NCI-H1417 (cell line): ENCODE measurements at regions not wholly inside any gene's neighbourhood (a gene's known extent, or its start where the extent isn't known, plus 50 kb on each side); places are given as distances from the start of the nearest gene placed in this dataset.

ENCODE experiments used
- DNase-seq, 3 experiments: peaks; one replicate each; lab custom pipeline; 2025; lab: John Stamatoyannopoulos, UW

- no peak for DNase-seq
Observed at GRCh38 chr11:45385423-45385822, 99.3 kb upstream of the SYT13 start.

GRCh38 chr11:45384711-45385241 is 98.6 kb upstream of the SYT13 start:
- no peak for DNase-seq

GRCh38 chr11:45384016-45384415 is 97.9 kb upstream of the SYT13 start:
- no peak for DNase-seq

GRCh38 chr11:45383224-45383623 is 97.1 kb upstream of the SYT13 start:
- peak in 1 of 3 experiments; percentile 55 for DNase-seq

GRCh38 chr11:45382133-45382878 is 96.2 kb upstream of the SYT13 start:
- DNase-seq, result peak in 1 of 3 experiments; percentile 20

GRCh38 chr11:45379162-45379863 is 93.2 kb upstream of the SYT13 start:
- DNase-seq, result peak; percentile 48 to 79 (median 52)

- no peak for DNase-seq
Observed at GRCh38 chr11:45378516-45378915, 92.4 kb upstream of the SYT13 start.

- DNase-seq, result no peak
Observed at GRCh38 chr11:45374653-45375059, 88.5 kb upstream of the SYT13 start.

GRCh38 chr11:45374130-45374529 is 88.0 kb upstream of the SYT13 start:
- DNase-seq, result no peak

- DNase-seq, result no peak
Observed at GRCh38 chr11:45373506-45374035, 87.4 kb upstream of the SYT13 start.

GRCh38 chr11:45372414-45372813 is 86.3 kb upstream of the SYT13 start:
- DNase-seq, result peak in 1 of 3 experiments; percentile 38

- DNase-seq, result peak; percentile 77 to 93 (median 89)
Observed at GRCh38 chr11:45371251-45372115, 85.3 kb upstream of the SYT13 start.

- DNase-seq, result no peak
Observed at GRCh38 chr11:45369313-45369712, 83.2 kb upstream of the SYT13 start.

- no peak for DNase-seq
Observed at GRCh38 chr11:45368697-45369096, 82.6 kb upstream of the SYT13 start.

GRCh38 chr11:45366619-45367190 is 80.6 kb upstream of the SYT13 start:
- DNase-seq, result no peak

GRCh38 chr11:45365961-45366618 is 79.9 kb upstream of the SYT13 start:
- no peak for DNase-seq

GRCh38 chr11:45362636-45363035 is 76.5 kb upstream of the SYT13 start:
- no peak for DNase-seq

GRCh38 chr11:45361551-45361950 is 75.4 kb upstream of the SYT13 start:
- DNase-seq, result no peak

GRCh38 chr11:45355706-45356041 is 69.5 kb upstream of the SYT13 start:
- DNase-seq, result no peak

GRCh38 chr11:45354976-45355705 is 69.0 kb upstream of the SYT13 start:
- DNase-seq, result peak; percentile 92 to 97 (median 93)
